ENCODE measurements at regions not wholly inside any gene's neighbourhood (a gene's known extent, or its start where the extent isn't known, plus 50 kb on each side); places are given as distances from the start of the nearest gene placed in this dataset.

- no peak overlapping the region for H3K4me3 Mint-ChIP-seq
- no peaks in the 10 kb centered on the region for H3K36me3 Mint-ChIP-seq
- no peaks in the 10 kb centered on the region for H3K9me3 Mint-ChIP-seq
- H3K27me3 Mint-ChIP-seq (ENCODE audit: low read depth) = peaks cover 7% of the 10 kb centered on the region
- TF ChIP-seq, protein P1, sequence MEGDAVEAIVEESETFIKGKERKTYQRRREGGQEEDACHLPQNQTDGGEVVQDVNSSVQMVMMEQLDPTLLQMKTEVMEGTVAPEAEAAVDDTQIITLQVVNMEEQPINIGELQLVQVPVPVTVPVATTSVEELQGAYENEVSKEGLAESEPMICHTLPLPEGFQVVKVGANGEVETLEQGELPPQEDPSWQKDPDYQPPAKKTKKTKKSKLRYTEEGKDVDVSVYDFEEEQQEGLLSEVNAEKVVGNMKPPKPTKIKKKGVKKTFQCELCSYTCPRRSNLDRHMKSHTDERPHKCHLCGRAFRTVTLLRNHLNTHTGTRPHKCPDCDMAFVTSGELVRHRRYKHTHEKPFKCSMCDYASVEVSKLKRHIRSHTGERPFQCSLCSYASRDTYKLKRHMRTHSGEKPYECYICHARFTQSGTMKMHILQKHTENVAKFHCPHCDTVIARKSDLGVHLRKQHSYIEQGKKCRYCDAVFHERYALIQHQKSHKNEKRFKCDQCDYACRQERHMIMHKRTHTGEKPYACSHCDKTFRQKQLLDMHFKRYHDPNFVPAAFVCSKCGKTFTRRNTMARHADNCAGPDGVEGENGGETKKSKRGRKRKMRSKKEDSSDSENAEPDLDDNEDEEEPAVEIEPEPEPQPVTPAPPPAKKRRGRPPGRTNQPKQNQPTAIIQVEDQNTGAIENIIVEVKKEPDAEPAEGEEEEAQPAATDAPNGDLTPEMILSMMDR (IDR thresholded peaks at IDR 0.05; ENCODE audit: unreplicated experiment) = no peak
- no peaks in the 10 kb centered on the region for H3K4me1 Mint-ChIP-seq
- H3K27ac Mint-ChIP-seq = no peak overlapping the region
- DNase-seq (ENCODE audit: low spot score in 2 of 2, unreplicated experiment in 2 of 2) = no peak
Measured at GRCh38 chr5:8689773-8690172, 820.8 kb downstream of the MTRR start.

- TF ChIP-seq, protein P1 (IDR thresholded peaks at IDR 0.05; ENCODE audit: unreplicated experiment) = no peak
- no peaks in the 10 kb centered on the region for H3K36me3 Mint-ChIP-seq
- peaks cover 12% of the 10 kb centered on the region for H3K27me3 Mint-ChIP-seq (ENCODE audit: low read depth)
- DNase-seq (ENCODE audit: low spot score in 2 of 2, unreplicated experiment in 2 of 2) = no peak
- no peak overlapping the region for H3K4me3 Mint-ChIP-seq
- H3K4me1 Mint-ChIP-seq = no peaks in the 10 kb centered on the region
- H3K27ac Mint-ChIP-seq = no peak overlapping the region
- H3K9me3 Mint-ChIP-seq = no peaks in the 10 kb centered on the region
Measured at GRCh38 chr5:8691221-8691620, 822.3 kb downstream of the MTRR start.

GRCh38 chr5:8693341-8693844, 824.4 kb downstream of the MTRR start:
- Mint-ChIP-seq H3K36me3 (no peaks in the 10 kb centered on the region), H3K27ac (no peak overlapping the region), H3K4me3 (no peak overlapping the region), H3K4me1 (no peaks in the 10 kb centered on the region), H3K9me3 (peaks cover 2% of the 10 kb centered on the region), H3K27me3 (ENCODE audit: low read depth) (peaks cover 12% of the 10 kb centered on the region)
- DNase-seq (ENCODE audit: low spot score in 2 of 2, unreplicated experiment in 2 of 2) = no peak
- TF ChIP-seq, protein P1 (IDR thresholded peaks at IDR 0.05; ENCODE audit: unreplicated experiment) = no peak

- H3K27me3 Mint-ChIP-seq (ENCODE audit: low read depth) = peaks cover 12% of the 10 kb centered on the region
- H3K9me3 Mint-ChIP-seq = peaks cover 4% of the 10 kb centered on the region
- no peaks in the 10 kb centered on the region for H3K4me1 Mint-ChIP-seq
- H3K4me3 Mint-ChIP-seq = no peak overlapping the region
- DNase-seq (ENCODE audit: low spot score in 2 of 2, unreplicated experiment in 2 of 2) = no peak
- no peaks in the 10 kb centered on the region for H3K36me3 Mint-ChIP-seq
- TF ChIP-seq, protein P1 (IDR thresholded peaks at IDR 0.05; ENCODE audit: unreplicated experiment) = no peak
- no peak overlapping the region for H3K27ac Mint-ChIP-seq
Measured at GRCh38 chr5:8694545-8694944, 825.6 kb downstream of the MTRR start.

GRCh38 chr5:8695902-8696845, 827.2 kb downstream of the MTRR start:
- TF ChIP-seq, protein P1 (IDR thresholded peaks at IDR 0.05; ENCODE audit: unreplicated experiment) = no peak
- H3K27ac Mint-ChIP-seq = no peak overlapping the region
- H3K4me3 Mint-ChIP-seq = no peak overlapping the region
- DNase-seq (ENCODE audit: low spot score in 2 of 2, unreplicated experiment in 2 of 2) = no peak
- no peaks in the 10 kb centered on the region for H3K36me3 Mint-ChIP-seq
- peaks cover 12% of the 10 kb centered on the region for H3K27me3 Mint-ChIP-seq (ENCODE audit: low read depth)
- H3K9me3 Mint-ChIP-seq = peaks cover 4% of the 10 kb centered on the region
- H3K4me1 Mint-ChIP-seq = no peaks in the 10 kb centered on the region
